SH-SY5Y (cell line): ENCODE measurements at regions not wholly inside any gene's neighbourhood (a gene's known extent, or its start where the extent isn't known, plus 50 kb on each side); places are given as distances from the start of the nearest gene placed in this dataset.

Source experiments
- GATA2 ChIP-seq: IDR thresholded peaks from 2 replicates; pipeline ENCODE4 v1.6.1; 2011; ENCODE audit warnings: mild to moderate bottlenecking, low read depth, low read length
- GATA3 ChIP-seq: IDR thresholded peaks from 2 replicates; pipeline ENCODE4 v1.6.1; 2011; ENCODE audit warnings: low read depth, mild to moderate bottlenecking, low read length, moderate library complexity

DNA sequence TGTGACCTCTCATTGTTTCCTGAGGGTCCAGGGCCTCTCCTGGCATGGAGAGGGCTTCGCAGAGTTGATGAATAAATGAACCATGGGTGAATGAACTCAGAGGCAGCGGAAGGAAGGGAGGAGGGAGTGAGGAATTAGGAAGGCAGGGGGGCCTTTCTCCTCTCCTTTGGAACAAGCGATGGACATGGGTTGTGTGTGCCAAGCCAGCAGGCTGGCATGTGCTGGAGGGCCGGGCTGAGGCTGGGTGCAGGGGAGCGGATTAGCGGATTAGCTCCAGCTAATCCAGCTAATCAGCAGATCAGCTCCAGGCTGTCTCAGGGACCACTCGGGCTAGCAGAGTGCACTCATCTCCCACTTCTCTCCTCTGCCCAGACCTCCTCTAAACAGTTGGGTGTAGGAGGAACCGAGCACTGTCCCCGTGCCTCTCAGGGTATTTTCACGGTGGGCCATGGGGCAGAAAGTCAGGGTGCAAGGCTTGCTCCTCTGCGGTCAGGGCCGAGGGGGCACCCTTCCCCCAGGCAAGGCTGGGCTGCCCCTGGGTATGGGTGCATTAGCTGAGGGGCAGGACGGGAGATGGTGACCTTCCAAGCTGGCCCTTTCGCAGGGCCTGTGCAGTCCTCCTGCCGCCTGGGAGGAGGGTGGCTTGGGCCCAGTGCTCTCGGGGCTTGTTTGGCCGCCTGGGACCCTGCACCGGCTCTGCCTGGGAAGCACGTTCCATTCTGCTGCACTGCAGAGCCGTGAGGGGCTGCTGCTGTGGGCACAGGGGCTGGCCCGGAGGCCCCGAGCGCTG is 120.3 kb upstream of the B3GAT1 start:
- no peak for TF ChIP-seq GATA3
- TF ChIP-seq GATA2: no peak
